Ascending aorta (tissue), 2 donors: ENCODE measurements at regions not wholly inside any gene's neighbourhood (a gene's known extent, or its start where the extent isn't known, plus 50 kb on each side); places are given as distances from the start of the nearest gene placed in this dataset.

Source experiments
- DNase-seq, 2 donors: peaks; one replicate each; pipeline ENCODE4 v3.0.0-alpha.2; 2019; ENCODE audit warnings: low spot score in 2 of 2
- H3K27ac ChIP-seq, 2 donors: fragments of 200-600 bp; sonication (generic); one replicate each; pipeline ENCODE4 v1.5.1; 2016 to 2017; ENCODE audit warnings: mild to moderate bottlenecking in 1 of 2
- H3K27me3 ChIP-seq: fragments of 200-600 bp; sonication (generic); one replicate; pipeline ENCODE4 v1.5.1; 2017
- H3K36me3 ChIP-seq, 2 donors: fragments of 200-600 bp; sonication (generic); one replicate each; pipeline ENCODE4 v1.5.1; 2016
- H3K4me1 ChIP-seq, 2 donors: fragments of 200-600 bp; sonication (generic); one replicate each; pipeline ENCODE4 v1.5.1; 2016 to 2017; ENCODE audit warnings: mild to moderate bottlenecking in 1 of 2
- H3K4me3 ChIP-seq, 2 donors: fragments of 200-600 bp; sonication (generic); one replicate each; pipeline ENCODE4 v1.5.1; 2016 to 2017; ENCODE audit warnings: mild to moderate bottlenecking in 1 of 2
- H3K9me3 ChIP-seq, 2 donors: fragments of 200-600 bp; sonication (generic); one replicate each; pipeline ENCODE4 v1.5.1; 2016
- intact Hi-C: fragments of 100-400 bp; cut with DNase I; formaldehyde crosslinking; loops from one replicate; pipeline ENCODE4 v1.15.1; 2023
- TF ChIP-seq, protein P1 (sequence below), 3 experiments: fragments of 200-600 bp in 2 of 3; fragments of 450-650 bp in 1 of 3; sonication (generic) in 2 of 3; IDR thresholded peaks; one replicate each; pipeline ENCODE4 v1.5.1; 2016 to 2019; ENCODE audit warnings: antibody characterized with exemption in 3 of 3, mild to moderate bottlenecking in 1 of 3, moderate library complexity in 1 of 3

DNA sequence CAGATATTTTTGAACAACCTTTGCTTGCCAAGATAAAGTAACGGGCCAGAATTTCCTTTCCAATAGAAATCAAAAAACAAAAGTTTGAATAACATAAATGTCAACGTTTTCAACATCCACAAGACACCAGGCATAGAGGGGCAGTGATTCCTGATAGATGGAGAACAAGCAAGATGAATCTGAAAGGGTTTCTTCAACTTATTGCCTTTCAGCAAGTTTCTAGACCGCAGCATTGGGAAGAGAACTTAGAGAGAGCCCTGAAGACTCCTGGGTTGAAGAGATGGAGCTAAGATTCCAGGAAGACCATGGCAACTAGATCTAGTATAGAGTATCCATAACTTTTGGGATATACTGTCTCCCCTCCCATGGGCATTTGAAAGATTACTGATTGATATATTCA is 751.4 kb upstream of the CTNND2 start:
- Histone ChIP-seq H3K4me1 (no peaks in the 10 kb centered on the region), H3K4me3 (no peak overlapping the region), H3K36me3 (no peaks in the 10 kb centered on the region), H3K9me3 (no peaks in the 10 kb centered on the region), H3K27ac (no peak overlapping the region), H3K27me3 (no peaks in the 10 kb centered on the region)
- TF ChIP-seq, protein P1, sequence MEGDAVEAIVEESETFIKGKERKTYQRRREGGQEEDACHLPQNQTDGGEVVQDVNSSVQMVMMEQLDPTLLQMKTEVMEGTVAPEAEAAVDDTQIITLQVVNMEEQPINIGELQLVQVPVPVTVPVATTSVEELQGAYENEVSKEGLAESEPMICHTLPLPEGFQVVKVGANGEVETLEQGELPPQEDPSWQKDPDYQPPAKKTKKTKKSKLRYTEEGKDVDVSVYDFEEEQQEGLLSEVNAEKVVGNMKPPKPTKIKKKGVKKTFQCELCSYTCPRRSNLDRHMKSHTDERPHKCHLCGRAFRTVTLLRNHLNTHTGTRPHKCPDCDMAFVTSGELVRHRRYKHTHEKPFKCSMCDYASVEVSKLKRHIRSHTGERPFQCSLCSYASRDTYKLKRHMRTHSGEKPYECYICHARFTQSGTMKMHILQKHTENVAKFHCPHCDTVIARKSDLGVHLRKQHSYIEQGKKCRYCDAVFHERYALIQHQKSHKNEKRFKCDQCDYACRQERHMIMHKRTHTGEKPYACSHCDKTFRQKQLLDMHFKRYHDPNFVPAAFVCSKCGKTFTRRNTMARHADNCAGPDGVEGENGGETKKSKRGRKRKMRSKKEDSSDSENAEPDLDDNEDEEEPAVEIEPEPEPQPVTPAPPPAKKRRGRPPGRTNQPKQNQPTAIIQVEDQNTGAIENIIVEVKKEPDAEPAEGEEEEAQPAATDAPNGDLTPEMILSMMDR (IDR thresholded peaks at IDR 0.05), result no peak
- no peak for DNase-seq
- intact Hi-C loops, result no loop called here

DNA sequence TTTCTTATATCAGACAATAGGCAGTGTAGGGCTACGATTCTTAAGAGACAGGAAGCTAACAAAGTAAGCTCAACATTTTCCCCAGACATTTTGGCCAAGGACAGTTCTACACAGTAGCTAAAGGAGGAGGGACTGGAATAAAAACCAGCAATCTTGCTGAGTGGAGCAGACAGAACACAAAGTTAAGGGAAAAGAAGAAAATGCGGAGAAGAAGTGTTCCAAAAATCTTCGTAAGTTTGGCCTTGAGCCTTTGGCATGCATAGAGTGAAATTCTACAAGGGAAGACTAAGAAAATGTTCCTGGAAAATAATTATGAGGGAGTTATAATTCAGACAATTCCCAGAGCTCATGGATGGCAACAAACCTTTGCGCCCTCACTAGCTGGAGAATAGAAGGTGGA is 748.0 kb upstream of the CTNND2 start:
- intact Hi-C loops, result no loop called here
- TF ChIP-seq, protein P1 (IDR thresholded peaks at IDR 0.05), result no peak

DNA sequence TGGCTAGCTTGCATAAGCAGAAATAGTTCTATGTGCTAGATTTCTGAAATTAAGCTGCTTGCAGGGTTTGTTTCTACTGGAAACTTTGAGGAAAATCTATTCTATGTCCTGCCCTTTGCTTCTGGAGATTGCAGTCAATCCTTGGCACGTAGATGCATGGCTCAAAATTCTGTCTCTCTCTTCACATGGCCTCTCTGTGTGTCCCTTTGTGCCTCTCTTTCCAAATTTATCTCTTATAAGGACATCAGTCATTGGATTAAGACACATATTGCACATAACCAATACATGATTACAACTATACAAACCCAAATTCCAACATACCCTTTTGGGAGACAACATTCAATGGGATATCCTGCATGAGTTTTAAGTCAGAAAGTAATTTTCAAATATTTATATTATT is 744.3 kb upstream of the CTNND2 start:
- intact Hi-C loops, result no loop called here
- no peaks in the 10 kb centered on the region for H3K9me3 ChIP-seq
- H3K4me1 ChIP-seq, result no peaks in the 10 kb centered on the region
- DNase-seq, result no peak
- H3K27me3 ChIP-seq, result no peaks in the 10 kb centered on the region
- no peak overlapping the region for H3K27ac ChIP-seq
- no peaks in the 10 kb centered on the region for H3K36me3 ChIP-seq
- TF ChIP-seq, protein P1 (IDR thresholded peaks at IDR 0.05), result no peak
- no peak overlapping the region for H3K4me3 ChIP-seq

More for the DNA sequence above, 748.0 kb upstream of the CTNND2 start:
- Histone ChIP-seq H3K4me1 (no peaks in the 10 kb centered on the region), H3K27ac (no peak overlapping the region), H3K36me3 (no peaks in the 10 kb centered on the region), H3K4me3 (no peak overlapping the region), H3K27me3 (no peaks in the 10 kb centered on the region), H3K9me3 (no peaks in the 10 kb centered on the region)
- DNase-seq, result no peak

- Histone ChIP-seq H3K9me3 (no peaks in the 10 kb centered on the region), H3K27me3 (no peaks in the 10 kb centered on the region), H3K27ac (no peak overlapping the region), H3K4me3 (no peak overlapping the region), H3K36me3 (no peaks in the 10 kb centered on the region), H3K4me1 (no peaks in the 10 kb centered on the region)
- TF ChIP-seq, protein P1 (IDR thresholded peaks at IDR 0.05), result no peak
- intact Hi-C loops, result no loop called here
- no peak for DNase-seq
Measured at GRCh38 chr5:12647613-12648012, 743.4 kb upstream of the CTNND2 start.

GRCh38 chr5:12645582-12645981 is 741.3 kb upstream of the CTNND2 start:
- no peaks in the 10 kb centered on the region for H3K9me3 ChIP-seq
- DNase-seq, result no peak
- H3K36me3 ChIP-seq, result no peaks in the 10 kb centered on the region
- no peaks in the 10 kb centered on the region for H3K4me1 ChIP-seq
- intact Hi-C loops, result no loop called here
- TF ChIP-seq, protein P1 (IDR thresholded peaks at IDR 0.05), result no peak
- H3K4me3 ChIP-seq, result no peak overlapping the region
- H3K27ac ChIP-seq, result no peak overlapping the region
- H3K27me3 ChIP-seq, result no peaks in the 10 kb centered on the region

- TF ChIP-seq, protein P1 (IDR thresholded peaks at IDR 0.05), result no peak
- no peaks in the 10 kb centered on the region for H3K4me1 ChIP-seq
- no peaks in the 10 kb centered on the region for H3K36me3 ChIP-seq
- H3K4me3 ChIP-seq, result no peak overlapping the region
- DNase-seq, result no peak
- no peaks in the 10 kb centered on the region for H3K27me3 ChIP-seq
- intact Hi-C loops, result no loop called here
- H3K27ac ChIP-seq, result no peak overlapping the region
- no peaks in the 10 kb centered on the region for H3K9me3 ChIP-seq
Measured at GRCh38 chr5:12636209-12636608, 732.0 kb upstream of the CTNND2 start.
